GM12878 (cell line): ENCODE measurements at regions not wholly inside any gene's neighbourhood (a gene's known extent, or its start where the extent isn't known, plus 50 kb on each side); places are given as distances from the start of the nearest gene placed in this dataset.

Source experiments
- ATAC-seq: fragments of 200-7000 bp; cut with Tn5 transposase; 3 replicates; pipeline ENCODE4 v1.9.1; 2020; ENCODE audit warnings: mild to moderate bottlenecking, moderate library complexity
- BruUV-seq: library from RNA; stranded (reverse); fragments of 400-500 nt; replicated peaks from 2 replicates; lab custom pipeline; 2021; lab: Mats Ljungman, UMichigan
- CTCF ChIA-PET: fragments of 300-600 bp; sonication (Branson Sonifier 250); formaldehyde crosslinking; extraction: SDS; loops from one replicate; lab custom pipeline; 2021; ENCODE audit warnings: inconsistent platforms; lab: Yijun Ruan, JAX
- POLR2A ChIA-PET: fragments of 350-600 bp; formaldehyde crosslinking; extraction: SDS; loops from one replicate; lab custom pipeline; 2021; ENCODE audit warnings: inconsistent platforms; lab: Charles Lee
- RAD21 ChIA-PET: fragments of 300-600 bp; sonication (Branson Sonifier 250); formaldehyde crosslinking; loops from one replicate; lab custom pipeline; 2023; ENCODE audit warnings: antibody characterized with exemption; ENCODE audit not compliant: unreplicated experiment; lab: Charles Lee
- SMC1A ChIA-PET: fragments of 300-600 bp; sonication (Branson Sonifier 250); formaldehyde crosslinking; loops from one replicate; lab custom pipeline; 2023; ENCODE audit not compliant: unreplicated experiment, uncharacterized antibody; lab: Charles Lee
- DNase-seq: peaks from one replicate; pipeline ENCODE4 v3.0.0-alpha.2; 2011; ENCODE audit warnings: low read depth, low spot score
- FAIRE-seq: peaks from 3 replicates; lab custom pipeline; 2011; peaks lifted over from hg19 to GRCh38; lab: Jason Lieb, UNC
- H2AFZ ChIP-seq: 2 replicates; pipeline ENCODE4 v1.6.0; 2011; ENCODE audit warnings: low read depth, low read length, control low read depth; ENCODE audit not compliant: control insufficient read depth
- H3K27ac ChIP-seq: 2 replicates; pipeline ENCODE4 v1.5.1; 2011; ENCODE audit warnings: control low read depth; ENCODE audit not compliant: control insufficient read depth, insufficient read depth
- H3K27me3 ChIP-seq, 2 experiments: replicated peaks in 1 of 2; 2 replicates each; pipeline versions ENCODE4 v1.6.0 to v1.6.1; 2011; ENCODE audit warnings: low read length in 1 of 2; ENCODE audit not compliant: control insufficient read depth in 2 of 2, insufficient read depth in 2 of 2
- H3K36me3 ChIP-seq, 2 experiments: 2 replicates each; pipeline ENCODE4 v1.5.1; 2011; ENCODE audit warnings: low read length in 1 of 2; ENCODE audit not compliant: control insufficient read depth in 2 of 2, insufficient read depth in 2 of 2
- H3K4me1 ChIP-seq: 2 replicates; pipeline ENCODE4 v1.6.1; 2011; ENCODE audit warnings: mild to moderate bottlenecking, low read length, moderate library complexity, mixed read lengths; ENCODE audit not compliant: control insufficient read depth, insufficient read depth
- H3K4me2 ChIP-seq: 2 replicates; pipeline ENCODE4 v1.6.0; 2011; ENCODE audit warnings: control low read depth; ENCODE audit not compliant: control insufficient read depth, insufficient read depth
- H3K4me3 ChIP-seq: fragments of 200-600 bp; sonication (generic); 2 replicates; pipeline ENCODE4 v1.5.1; 2016
- H3K79me2 ChIP-seq: 2 replicates; pipeline ENCODE4 v1.6.0; 2011; ENCODE audit warnings: low read length; ENCODE audit not compliant: control insufficient read depth, insufficient read depth
- H3K9ac ChIP-seq: 2 replicates; pipeline ENCODE4 v1.8.0; 2011; ENCODE audit warnings: low read length, control low read depth, mixed read lengths; ENCODE audit not compliant: control insufficient read depth, insufficient read depth
- H3K9me3 ChIP-seq: replicated peaks from 3 replicates; pipeline ENCODE4 v1.5.1; 2011; ENCODE audit warnings: mild to moderate bottlenecking, low read length; ENCODE audit not compliant: control insufficient read depth, insufficient read depth
- H4K20me1 ChIP-seq: 2 replicates; pipeline ENCODE4 v1.6.0; 2011; ENCODE audit not compliant: control insufficient read depth, insufficient read depth
- CBX3 ChIP-seq: fragments of 200-600 bp; sonication (generic); IDR thresholded peaks from 2 replicates; pipeline ENCODE4 v1.6.1; 2016; ENCODE audit warnings: low read depth, borderline replicate concordance
- ETV6 ChIP-seq, 2 experiments: fragments of 450-650 bp in 1 of 2; IDR thresholded peaks in 1 of 2; conservative IDR thresholded peaks in 1 of 2; 2 replicates each; pipeline ENCODE4 v1.6.1; 2014; ENCODE audit warnings: antibody characterized with exemption in 1 of 2, borderline replicate concordance in 1 of 2, low read depth in 1 of 2, mild to moderate bottlenecking in 1 of 2, moderate library complexity in 1 of 2
- GATAD2B ChIP-seq: fragments of 450-650 bp; conservative IDR thresholded peaks from 2 replicates; pipeline ENCODE4 v1.6.1; 2017; ENCODE audit warnings: low read depth, mild to moderate bottlenecking, moderate library complexity
- HDAC2 ChIP-seq: fragments of 200-600 bp; sonication (generic); IDR thresholded peaks from 2 replicates; pipeline ENCODE4 v1.6.1; 2017
- HDAC6 ChIP-seq: fragments of 200-600 bp; sonication (generic); IDR thresholded peaks from one replicate; pipeline ENCODE4 v1.8.0; 2017; ENCODE audit warnings: antibody characterized with exemption; ENCODE audit not compliant: unreplicated experiment
- IRF4 ChIP-seq: IDR thresholded peaks from 2 replicates; pipeline ENCODE4 v1.6.1; 2011; ENCODE audit warnings: low read depth, low read length
- NFIC ChIP-seq: IDR thresholded peaks from 2 replicates; pipeline ENCODE4 v1.6.1; 2012; ENCODE audit warnings: low read depth, mild to moderate bottlenecking, inconsistent platforms, low read length, moderate library complexity
- NFXL1 ChIP-seq: fragments of 450-650 bp; IDR thresholded peaks from 2 replicates; pipeline ENCODE4 v1.6.1; 2017; ENCODE audit warnings: antibody characterized with exemption, mild to moderate bottlenecking, borderline replicate concordance
- NRF1 ChIP-seq: conservative IDR thresholded peaks from 2 replicates; pipeline ENCODE4 v1.6.1; 2011; ENCODE audit warnings: mild to moderate bottlenecking, low read depth, low read length, improper control_type of control experiment
- POLR2A ChIP-seq: IDR thresholded peaks from 2 replicates; pipeline ENCODE4 v1.6.1; 2011; ENCODE audit warnings: low read depth, mild to moderate bottlenecking, low read length
- POU2F2 ChIP-seq: IDR thresholded peaks from 3 replicates; pipeline ENCODE4 v1.6.1; 2011; ENCODE audit warnings: low read depth, mild to moderate bottlenecking, low read length, borderline replicate concordance
- RB1 ChIP-seq: fragments of 450-650 bp; formaldehyde crosslinking; IDR thresholded peaks from 2 replicates; pipeline ENCODE4 v1.6.1; 2017; ENCODE audit warnings: mild to moderate bottlenecking, borderline replicate concordance
- STAT3 ChIP-seq: IDR thresholded peaks from 2 replicates; pipeline ENCODE4 v1.6.1; 2011; ENCODE audit warnings: low read depth, low read length, improper control_type of control experiment
- ZNF24 ChIP-seq: fragments of 450-650 bp; IDR thresholded peaks from 2 replicates; pipeline ENCODE4 v1.6.1; 2017; ENCODE audit warnings: antibody characterized with exemption, mild to moderate bottlenecking
- WGBS: methylation state at CpG from one replicate; pipeline ENCODE4 v1.1.6; 2016; ENCODE audit warnings: low lambda C conversion rate; ENCODE audit not compliant: insufficient replicate concordance, insufficient coverage; ENCODE audit errors: missing lambda C conversion rate; 5-methylcytosine and 5-hydroxymethylcytosine counted together
- in situ Hi-C: fragments of 300-500 bp; cut with MboI; formaldehyde crosslinking; loops from 9 replicates; pipeline ENCODE4 v1.14.3; 2018; ENCODE audit warnings: mixed read lengths
- intact Hi-C: fragments of 100-400 bp; cut with micrococcal nuclease; formaldehyde crosslinking; loops from one replicate; pipeline ENCODE4 v1.14.2; 2022; ENCODE audit not compliant: unreplicated experiment
- TF ChIP-seq, protein P1 (sequence below): fragments of 450-650 bp; IDR thresholded peaks from 2 replicates; pipeline ENCODE4 v1.6.1; 2018; ENCODE audit warnings: borderline replicate concordance, mild to moderate bottlenecking; ENCODE audit not compliant: partially characterized antibody

DNA sequence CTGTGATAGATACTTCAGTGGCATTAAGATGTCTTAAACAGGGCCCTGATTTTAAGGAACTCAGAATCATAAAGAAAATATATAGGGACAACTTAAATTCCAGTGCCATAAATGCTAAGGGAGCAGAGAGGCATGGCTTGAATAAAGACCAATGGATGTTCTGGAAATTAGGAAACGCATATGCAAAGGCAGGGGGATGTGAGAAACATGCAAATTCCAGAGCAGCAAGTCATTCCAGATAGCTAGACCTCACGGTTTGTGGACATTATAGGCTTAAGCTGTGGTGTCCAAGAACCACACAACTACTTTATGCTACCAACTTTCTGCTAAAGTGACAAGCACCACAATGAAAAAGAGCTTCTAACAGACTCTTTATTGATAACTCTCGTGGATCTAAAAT is 132.6 kb upstream of the ANK2 start:
- RAD21 ChIA-PET: no interaction called here
- H3K9me3 ChIP-seq: no peaks in the 10 kb centered on the region
- intact Hi-C loops: no loop called here

More for the DNA sequence above, 132.6 kb upstream of the ANK2 start:
- Histone ChIP-seq H3K27me3 (no peaks in the 10 kb centered on the region), H3K36me3 (no peaks in the 10 kb centered on the region), H3K27ac (no peak overlapping the region), H4K20me1 (no peaks in the 10 kb centered on the region), H3K4me1 (no peaks in the 10 kb centered on the region), H2AFZ (no peak overlapping the region), H3K9ac (no peak overlapping the region), H3K4me2 (no peak overlapping the region), H3K4me3 (no peak overlapping the region), H3K79me2 (no peaks in the 10 kb centered on the region)
- ATAC-seq (no peak), DNase-seq (no peak), FAIRE-seq (peak; percentile 71)
- in situ Hi-C loops: no loop called here
- no peak for TF ChIP-seq NFIC
- no peak for TF ChIP-seq IRF4
- no peak for TF ChIP-seq ZNF24
- no peak for TF ChIP-seq HDAC6
- TF ChIP-seq, protein P1, sequence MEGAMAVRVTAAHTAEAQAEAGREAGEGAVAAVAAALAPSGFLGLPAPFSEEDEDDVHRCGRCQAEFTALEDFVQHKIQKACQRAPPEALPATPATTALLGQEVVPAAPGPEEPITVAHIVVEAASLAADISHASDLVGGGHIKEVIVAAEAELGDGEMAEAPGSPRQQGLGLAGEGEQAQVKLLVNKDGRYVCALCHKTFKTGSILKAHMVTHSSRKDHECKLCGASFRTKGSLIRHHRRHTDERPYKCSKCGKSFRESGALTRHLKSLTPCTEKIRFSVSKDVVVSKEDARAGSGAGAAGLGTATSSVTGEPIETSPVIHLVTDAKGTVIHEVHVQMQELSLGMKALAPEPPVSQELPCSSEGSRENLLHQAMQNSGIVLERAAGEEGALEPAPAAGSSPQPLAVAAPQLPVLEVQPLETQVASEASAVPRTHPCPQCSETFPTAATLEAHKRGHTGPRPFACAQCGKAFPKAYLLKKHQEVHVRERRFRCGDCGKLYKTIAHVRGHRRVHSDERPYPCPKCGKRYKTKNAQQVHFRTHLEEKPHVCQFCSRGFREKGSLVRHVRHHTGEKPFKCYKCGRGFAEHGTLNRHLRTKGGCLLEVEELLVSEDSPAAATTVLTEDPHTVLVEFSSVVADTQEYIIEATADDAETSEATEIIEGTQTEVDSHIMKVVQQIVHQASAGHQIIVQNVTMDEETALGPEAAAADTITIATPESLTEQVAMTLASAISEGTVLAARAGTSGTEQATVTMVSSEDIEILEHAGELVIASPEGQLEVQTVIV: no peak
- no peak for TF ChIP-seq NFXL1
- no peak for TF ChIP-seq NRF1
- no peak for TF ChIP-seq GATAD2B
- no peak for TF ChIP-seq CBX3
- TF ChIP-seq POLR2A: no peak
- no peak for TF ChIP-seq RB1
- no peak for TF ChIP-seq HDAC2
- no peak for TF ChIP-seq ETV6 (conservative IDR thresholded peaks at IDR 0.05 in 1 of 2, IDR thresholded peaks at IDR 0.05 in 1 of 2; ENCODE audit: borderline replicate concordance in 1 of 2, low read depth in 1 of 2)
- no peak for TF ChIP-seq POU2F2
- no peak for TF ChIP-seq STAT3
- ChIA-PET CTCF (interaction anchor here (1.3 to 1.8 kb wide), 2 partner anchors 35 to 64 kb away, joined by 3 to 4 read pairs; no protein-coding TSS in a partner anchor), SMC1A (interaction anchor here (0.7 kb wide), 1 partner anchor 10 kb away, joined by 3 read pairs; no protein-coding TSS in a partner anchor), POLR2A (no interaction called here)
- no TSS peak for BruUV-seq
- whole genome bisulfite sequencing: 9% methylated on average over 3 of the region's 3 CpGs
